ENCODE measurements at regions not wholly inside any gene's neighbourhood (a gene's known extent, or its start where the extent isn't known, plus 50 kb on each side); places are given as distances from the start of the nearest gene placed in this dataset.
A peak's percentile ranks its signal among the peaks of the same experiment; 100 is the strongest.

DNA sequence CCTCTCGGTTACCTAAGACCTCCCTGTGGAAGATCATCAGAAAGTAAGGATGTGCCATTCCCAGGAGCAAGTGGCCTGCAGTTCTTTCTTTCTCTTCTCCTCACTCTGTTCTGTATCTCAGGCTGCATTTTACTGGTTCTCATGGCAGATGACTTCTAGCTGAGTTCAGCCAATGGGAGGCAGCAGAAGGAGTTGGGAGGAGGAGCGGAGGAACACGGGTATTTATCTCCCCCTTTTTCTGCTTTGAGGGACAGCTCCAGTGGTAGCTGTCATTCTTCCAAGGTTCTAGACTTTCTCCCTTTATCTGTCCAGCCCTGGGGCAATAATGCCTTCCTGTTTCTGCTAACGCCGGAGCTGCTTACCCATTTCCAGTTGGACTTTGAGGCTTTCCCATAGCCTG, 339.9 kb downstream of the NR2F2 start:
- DNase-seq (ENCODE audit: low read depth, low spot score), result peak; percentile 13
- in situ Hi-C loops (cut with HindIII; ENCODE audit: low pct_unique_long_range_greater_than_20kb, low sequenced_read_pairs), result no loop called here

DNA sequence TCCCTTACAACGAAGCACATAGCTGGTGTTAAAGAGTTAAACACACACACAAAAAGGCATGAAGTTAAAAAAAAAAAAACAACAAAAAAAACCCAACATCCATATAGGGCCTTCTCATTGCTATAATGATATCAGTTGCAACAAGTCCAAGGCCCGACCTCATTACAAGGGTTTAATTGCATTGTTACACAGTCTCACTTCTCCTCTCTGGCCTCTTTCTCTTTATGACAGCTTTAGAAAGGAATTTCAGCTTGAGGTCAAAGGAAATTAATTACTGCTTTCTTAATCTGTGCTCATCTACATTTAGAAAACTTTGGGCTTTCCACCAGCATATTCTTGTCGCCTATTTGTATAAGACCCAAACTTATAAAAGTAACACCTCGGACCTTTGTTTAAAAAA, 342.1 kb downstream of the NR2F2 start:
- no peak for DNase-seq (ENCODE audit: low read depth, low spot score)
- in situ Hi-C loops (cut with HindIII; ENCODE audit: low pct_unique_long_range_greater_than_20kb, low sequenced_read_pairs), result no loop called here

DNA sequence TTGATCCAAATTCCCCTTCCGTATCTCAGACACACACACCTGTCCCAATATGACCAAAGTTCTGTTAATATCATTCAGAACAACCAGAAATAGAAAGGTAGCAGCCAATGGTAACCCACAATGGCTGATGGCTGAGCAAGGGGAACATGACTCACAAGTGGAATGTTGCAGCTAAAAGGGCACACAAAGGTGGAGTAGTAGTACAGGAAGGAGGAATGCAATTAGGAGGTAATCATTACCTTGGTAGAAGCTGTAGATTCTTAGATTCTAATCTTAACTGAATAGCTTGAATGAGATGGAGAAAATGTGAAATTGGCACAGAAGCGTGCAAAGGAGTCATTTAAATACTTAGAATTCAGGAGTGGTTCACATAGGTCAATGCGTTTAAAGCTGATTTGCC, 347.9 kb downstream of the NR2F2 start:
- no peak for DNase-seq (ENCODE audit: low read depth, low spot score)
- in situ Hi-C loops (cut with HindIII; ENCODE audit: low pct_unique_long_range_greater_than_20kb, low sequenced_read_pairs), result no loop called here

DNA sequence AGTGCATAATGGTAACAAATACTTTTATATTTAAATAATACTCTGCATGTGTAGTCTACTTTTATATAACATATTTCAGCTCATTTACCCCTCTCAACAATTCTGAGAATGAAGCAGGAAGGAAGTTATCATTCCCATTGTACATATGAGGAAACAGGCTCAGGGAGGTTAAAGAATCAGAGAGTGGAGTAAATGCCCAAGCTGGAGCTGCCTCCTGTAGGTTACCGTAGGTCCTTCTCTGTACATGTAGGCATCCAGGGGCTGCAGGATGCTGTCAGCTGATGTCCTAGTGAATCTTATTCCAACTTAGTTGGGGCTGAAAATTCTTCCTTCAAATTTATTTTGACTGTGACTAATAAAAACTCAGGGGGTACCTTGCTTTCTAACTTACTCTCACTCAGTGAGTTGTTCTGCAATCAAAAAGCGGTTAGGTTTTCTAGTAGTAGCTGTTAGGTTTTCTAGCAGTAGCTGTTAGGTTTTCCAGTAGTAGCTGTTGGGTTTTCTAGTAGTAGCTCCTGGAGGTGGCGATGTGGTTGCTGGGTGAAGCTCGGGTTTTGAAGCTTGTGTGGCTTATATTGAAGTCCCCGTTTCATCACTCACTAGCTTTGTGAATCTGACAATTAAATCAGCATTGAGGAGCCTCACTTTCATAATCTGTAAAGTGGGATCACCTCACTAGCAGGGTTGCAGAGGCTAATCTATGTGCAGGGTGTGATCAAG, 357.0 kb downstream of the NR2F2 start:
- DNase-seq (ENCODE audit: low read depth, low spot score), result no peak
- in situ Hi-C loops (cut with HindIII; ENCODE audit: low pct_unique_long_range_greater_than_20kb, low sequenced_read_pairs), result no loop called here

DNA sequence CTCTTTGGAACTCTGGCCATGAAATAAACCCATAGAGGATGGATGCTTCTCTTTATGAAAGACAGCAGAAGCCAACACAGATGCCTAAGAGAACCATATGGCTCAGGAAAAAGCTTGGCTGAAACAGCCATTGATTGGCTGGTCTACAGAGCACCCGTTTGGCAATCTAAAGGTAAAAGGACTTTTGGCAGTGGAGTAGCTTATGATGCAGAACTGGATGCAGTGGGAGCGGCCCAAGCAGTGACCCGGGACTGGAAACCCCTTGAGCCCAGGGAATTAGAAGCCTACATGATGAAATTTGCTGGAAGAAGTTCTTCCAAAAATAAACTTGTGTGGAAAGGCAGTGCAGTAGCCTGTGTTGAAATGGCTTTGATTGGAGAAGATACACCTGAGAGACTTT, 360.2 kb downstream of the NR2F2 start:
- in situ Hi-C loops (cut with HindIII; ENCODE audit: low pct_unique_long_range_greater_than_20kb, low sequenced_read_pairs), result no loop called here
- DNase-seq (ENCODE audit: low read depth, low spot score), result no peak

DNA sequence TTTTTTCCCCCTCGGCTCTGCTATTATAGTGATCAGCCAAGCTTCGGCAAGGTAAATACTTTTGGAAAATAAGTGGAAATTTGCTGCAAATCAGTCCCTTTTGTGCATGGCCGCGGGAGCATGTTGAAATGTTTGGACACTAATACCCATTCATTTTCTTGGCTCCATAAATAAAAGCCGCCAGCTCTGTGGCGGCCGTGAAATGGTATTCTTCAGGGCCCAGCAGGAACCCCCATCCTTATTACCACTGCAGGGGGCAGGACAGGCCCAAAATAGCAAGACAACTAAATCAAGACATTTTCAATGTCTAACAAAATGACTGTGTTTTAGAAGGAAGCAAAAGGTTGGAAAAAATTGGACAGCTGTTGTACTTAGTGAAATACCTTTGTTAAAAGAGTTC, 362.3 kb downstream of the NR2F2 start:
- in situ Hi-C loops (cut with HindIII; ENCODE audit: low pct_unique_long_range_greater_than_20kb, low sequenced_read_pairs), result no loop called here

DNA sequence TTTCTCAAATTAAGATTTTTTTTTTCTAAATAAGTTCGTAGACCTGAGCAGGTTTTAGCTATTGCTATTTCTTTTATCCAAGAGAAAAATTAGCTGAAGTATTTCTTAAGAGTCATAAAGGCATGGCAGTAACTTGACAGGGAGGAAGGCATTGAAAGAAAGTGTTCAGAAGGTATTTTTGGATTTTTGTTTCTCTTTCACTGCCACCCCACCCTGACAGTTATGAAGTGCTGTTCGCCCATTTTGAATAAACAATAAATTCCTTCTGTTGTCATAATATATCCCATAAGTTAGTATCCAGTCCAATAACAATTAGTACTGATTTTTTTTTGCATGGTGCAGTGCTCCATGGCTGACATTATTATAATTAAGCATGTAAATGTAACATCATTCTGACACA, 363.0 kb downstream of the NR2F2 start:
- in situ Hi-C loops (cut with HindIII; ENCODE audit: low pct_unique_long_range_greater_than_20kb, low sequenced_read_pairs), result no loop called here
- no peak for DNase-seq (ENCODE audit: low read depth, low spot score)

More for the DNA sequence above, 362.3 kb downstream of the NR2F2 start:
- DNase-seq (ENCODE audit: low read depth, low spot score), result no peak

DNA sequence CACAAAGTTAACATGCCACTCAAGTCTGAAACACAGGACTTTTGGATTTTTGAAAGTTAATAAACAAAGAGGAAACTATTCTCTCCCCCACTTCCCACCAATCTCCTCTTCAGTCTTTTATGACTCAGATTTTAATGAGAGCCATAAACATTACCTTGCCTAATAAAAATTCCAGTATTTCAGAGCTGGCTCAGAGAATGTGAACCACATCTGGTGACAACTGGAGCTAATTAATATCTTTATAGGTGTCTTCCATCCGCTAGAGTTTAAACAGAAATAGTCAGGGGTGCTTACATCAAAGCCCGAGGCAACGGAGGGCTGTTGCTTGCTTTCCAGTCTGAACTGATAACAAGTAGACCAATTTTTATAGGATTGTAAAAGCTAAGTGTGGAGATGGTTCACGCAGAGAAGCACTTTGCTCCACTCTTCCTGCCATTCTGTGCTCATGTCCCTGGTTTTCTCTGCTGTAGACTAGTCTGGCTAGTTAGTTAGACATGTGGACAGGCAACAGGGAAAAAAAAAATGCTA, 363.6 kb downstream of the NR2F2 start:
- in situ Hi-C loops (cut with HindIII; ENCODE audit: low pct_unique_long_range_greater_than_20kb, low sequenced_read_pairs), result no loop called here
- no peak for DNase-seq (ENCODE audit: low read depth, low spot score)

DNA sequence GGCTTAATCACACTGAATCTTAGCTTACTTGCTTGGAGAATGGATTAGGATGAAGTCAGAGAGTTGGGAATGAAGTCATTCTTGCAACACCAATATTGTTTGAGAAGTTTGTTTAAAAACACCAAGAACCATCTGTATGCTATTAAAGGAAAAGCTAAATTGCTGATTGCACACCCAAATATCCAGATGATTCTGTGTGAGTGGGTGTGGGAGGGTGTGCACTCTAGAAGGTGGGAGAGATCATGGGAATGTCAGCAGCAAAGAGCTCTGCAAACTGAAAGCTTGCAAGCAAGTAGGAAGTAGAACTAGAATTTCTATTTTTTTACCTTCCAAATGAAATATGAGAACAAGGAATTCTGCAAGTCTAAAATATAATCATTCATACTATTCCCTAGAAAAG, 364.9 kb downstream of the NR2F2 start:
- in situ Hi-C loops (cut with HindIII; ENCODE audit: low pct_unique_long_range_greater_than_20kb, low sequenced_read_pairs), result no loop called here
- no peak for DNase-seq (ENCODE audit: low read depth, low spot score)

DNA sequence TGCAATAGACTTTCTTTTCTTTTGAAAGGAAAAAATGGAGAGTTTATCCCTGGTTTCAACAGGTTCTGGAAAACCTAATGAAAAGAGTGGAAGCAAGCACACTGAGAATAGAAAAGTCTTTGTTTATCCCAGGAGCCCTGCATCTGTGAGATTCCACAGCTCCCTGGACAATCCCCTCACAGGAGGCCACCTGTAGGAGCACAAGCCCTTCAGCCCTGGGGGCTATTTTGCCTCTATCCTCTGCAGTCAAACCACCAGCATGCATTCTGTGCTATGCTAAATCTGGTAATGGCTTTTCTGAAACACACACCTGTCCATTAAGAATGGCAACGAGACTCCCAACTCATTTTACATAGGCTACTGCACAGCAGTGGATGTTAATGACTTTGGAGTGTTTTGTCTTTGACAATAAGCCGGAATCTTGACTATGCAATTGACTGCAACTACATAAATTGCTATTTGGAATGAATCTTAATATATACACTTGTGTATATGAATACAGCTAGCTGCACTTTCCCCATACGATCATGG, 369.4 kb downstream of the NR2F2 start:
- no peak for DNase-seq (ENCODE audit: low read depth, low spot score)
- in situ Hi-C loops (cut with HindIII; ENCODE audit: low pct_unique_long_range_greater_than_20kb, low sequenced_read_pairs), result no loop called here

DNA sequence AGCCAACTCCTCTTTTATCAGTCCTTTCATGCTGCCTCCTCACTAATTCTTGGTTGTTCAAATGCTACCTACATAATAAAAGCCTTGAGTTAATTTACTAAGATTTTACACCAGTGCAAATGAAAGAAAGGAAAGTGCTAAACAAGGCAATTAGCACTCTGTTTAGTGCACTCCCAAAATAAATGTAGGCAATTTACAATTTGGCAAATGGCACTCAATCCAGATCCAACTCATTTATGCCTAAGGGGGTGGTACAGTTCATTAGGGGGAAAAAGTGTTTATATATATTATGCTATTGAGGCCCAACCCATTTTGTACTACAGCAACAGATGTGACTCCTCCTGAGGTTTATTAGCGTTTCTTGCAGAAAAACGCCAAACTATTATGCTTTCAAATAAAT, 370.1 kb downstream of the NR2F2 start:
- in situ Hi-C loops (cut with HindIII; ENCODE audit: low pct_unique_long_range_greater_than_20kb, low sequenced_read_pairs), result no loop called here
- no peak for DNase-seq (ENCODE audit: low read depth, low spot score)

DNA sequence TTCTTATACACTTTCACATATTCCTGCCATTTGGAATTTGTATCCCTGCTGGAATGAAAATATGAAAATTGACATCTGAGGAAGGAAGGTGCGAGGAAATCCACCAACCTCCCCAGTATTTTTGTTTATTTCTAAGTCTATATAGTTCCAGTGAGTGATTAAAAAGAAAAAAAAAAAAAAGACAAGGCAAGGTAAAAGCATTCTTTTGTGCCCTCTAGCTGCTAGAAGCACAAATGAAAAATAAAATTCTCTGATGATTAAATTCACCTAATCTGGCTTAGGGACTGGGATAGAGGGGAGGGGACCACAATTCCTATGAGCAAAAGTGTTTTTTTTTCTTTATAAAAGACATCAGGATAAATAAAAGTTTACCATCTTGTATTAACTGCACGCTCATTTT, 370.9 kb downstream of the NR2F2 start:
- DNase-seq (ENCODE audit: low read depth, low spot score), result no peak
- in situ Hi-C loops (cut with HindIII; ENCODE audit: low pct_unique_long_range_greater_than_20kb, low sequenced_read_pairs), result no loop called here

DNA sequence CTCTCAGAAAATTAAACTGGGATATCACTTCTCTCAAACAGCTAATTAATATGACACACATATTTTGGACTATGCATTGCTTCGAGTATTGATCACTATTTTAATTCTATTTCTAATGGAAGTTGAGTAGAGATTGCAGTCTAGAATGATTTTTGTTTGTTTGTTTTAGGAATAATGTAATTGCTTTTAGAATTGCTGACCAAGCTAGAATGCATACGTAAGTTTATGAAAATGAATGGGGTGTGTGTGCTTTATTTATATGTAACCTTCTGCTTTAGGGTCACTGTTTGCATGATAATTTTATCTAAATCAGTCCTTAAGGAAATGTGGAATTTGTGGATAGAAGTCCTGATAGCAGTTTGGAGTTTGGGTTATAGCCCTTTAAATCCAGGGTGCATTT, 371.4 kb downstream of the NR2F2 start:
- in situ Hi-C loops (cut with HindIII; ENCODE audit: low pct_unique_long_range_greater_than_20kb, low sequenced_read_pairs), result no loop called here
- no peak for DNase-seq (ENCODE audit: low read depth, low spot score)

DNA sequence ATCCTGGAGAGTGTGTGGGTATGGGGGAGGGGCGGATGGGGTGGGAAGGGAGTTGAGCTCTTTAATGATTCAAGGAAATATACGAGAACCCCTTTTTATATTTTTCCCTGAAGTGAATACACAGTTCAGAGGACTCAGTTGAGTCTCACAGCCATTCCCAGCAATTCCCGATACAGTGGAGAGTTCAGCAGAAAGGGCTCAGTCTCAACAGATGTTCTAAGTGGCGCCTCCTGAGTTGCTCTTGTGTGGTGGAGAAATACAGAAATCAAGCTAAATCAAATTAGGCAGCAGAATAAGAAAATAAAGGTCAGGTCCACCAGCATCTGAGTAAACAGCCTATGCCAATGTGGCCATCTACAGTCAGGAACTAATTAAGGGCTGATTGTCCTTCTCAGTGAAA, 372.1 kb downstream of the NR2F2 start:
- in situ Hi-C loops (cut with HindIII; ENCODE audit: low pct_unique_long_range_greater_than_20kb, low sequenced_read_pairs), result no loop called here

DNA sequence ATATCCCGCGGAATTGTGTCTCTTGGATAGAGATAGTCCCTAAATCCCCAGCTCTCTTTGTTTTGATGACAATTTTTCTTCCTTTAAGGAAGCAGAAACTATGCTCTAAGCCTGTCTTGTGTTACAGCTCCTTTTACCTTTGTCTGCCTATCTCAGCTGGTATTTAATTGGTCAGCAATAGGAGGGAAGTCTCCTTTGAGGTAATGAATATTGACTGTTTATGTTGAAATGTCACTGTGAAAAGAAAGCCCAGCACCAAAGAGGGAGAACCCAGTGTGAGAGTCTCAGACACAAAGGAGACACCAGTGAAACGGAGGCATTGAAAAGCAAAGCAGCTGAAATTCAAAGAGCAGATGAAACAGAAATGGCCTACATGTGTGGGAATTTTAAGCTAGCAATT, 372.6 kb downstream of the NR2F2 start:
- in situ Hi-C loops (cut with HindIII; ENCODE audit: low pct_unique_long_range_greater_than_20kb, low sequenced_read_pairs), result no loop called here
- no peak for DNase-seq (ENCODE audit: low read depth, low spot score)

More for the DNA sequence above, 372.1 kb downstream of the NR2F2 start:
- no peak for DNase-seq (ENCODE audit: low read depth, low spot score)

DNA sequence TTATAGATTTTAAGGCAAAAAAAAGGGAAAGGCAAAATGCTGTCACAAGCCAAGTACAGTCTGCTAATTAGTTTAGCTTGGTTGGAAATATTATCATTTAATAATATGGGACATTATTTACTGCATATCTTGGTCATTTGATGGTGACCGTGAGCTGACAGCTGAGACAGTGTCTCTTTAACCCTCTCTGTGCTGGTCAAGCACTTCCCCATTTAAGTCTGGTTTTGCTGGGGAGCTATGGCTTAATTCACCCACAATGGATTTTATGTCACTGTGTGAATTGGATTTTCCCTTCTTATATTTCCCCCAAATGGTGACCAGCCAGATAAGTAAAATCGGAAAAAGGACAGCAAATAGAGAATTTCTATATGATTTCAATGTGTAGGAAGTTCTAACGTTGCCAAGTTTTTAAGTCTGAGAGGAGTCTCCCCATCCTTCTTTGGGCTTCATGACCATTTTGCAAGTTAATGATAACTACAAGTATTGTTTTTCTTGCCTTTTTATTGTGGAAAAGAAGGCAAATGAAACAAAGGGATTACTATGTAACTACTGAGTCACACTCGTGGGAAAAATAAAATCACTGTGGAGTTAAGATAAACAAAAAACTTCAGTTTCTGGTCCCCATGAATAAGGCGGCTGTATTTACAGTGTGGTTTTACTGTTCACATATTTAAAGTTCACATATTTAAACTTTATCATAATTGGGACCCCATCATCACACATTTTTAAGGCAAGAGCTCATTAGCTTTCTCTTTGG, 373.5 kb downstream of the NR2F2 start:
- DNase-seq (ENCODE audit: low read depth, low spot score), result peak; percentile 8
- in situ Hi-C loops (cut with HindIII; ENCODE audit: low pct_unique_long_range_greater_than_20kb, low sequenced_read_pairs), result no loop called here

DNA sequence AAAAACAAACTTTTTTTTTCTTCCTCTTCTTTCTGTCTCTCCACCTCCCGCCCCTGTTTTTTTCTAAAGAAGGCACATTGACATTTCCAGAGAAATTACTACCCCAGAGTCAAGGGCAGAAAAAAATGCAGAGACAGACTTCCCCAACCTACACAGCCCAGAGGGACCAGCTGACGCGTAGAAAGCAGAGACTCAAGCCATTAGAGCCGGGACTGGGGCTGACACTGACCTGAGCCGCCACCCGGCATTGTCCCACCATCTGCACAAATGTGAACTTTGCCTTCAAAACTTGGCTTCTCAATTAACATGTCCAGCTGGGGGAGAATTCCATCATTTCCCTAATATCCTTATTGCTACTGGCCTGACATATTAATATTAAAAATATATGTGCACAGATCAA, 385.6 kb downstream of the NR2F2 start:
- in situ Hi-C loops (cut with HindIII; ENCODE audit: low pct_unique_long_range_greater_than_20kb, low sequenced_read_pairs), result no loop called here
- no peak for DNase-seq (ENCODE audit: low read depth, low spot score)

DNA sequence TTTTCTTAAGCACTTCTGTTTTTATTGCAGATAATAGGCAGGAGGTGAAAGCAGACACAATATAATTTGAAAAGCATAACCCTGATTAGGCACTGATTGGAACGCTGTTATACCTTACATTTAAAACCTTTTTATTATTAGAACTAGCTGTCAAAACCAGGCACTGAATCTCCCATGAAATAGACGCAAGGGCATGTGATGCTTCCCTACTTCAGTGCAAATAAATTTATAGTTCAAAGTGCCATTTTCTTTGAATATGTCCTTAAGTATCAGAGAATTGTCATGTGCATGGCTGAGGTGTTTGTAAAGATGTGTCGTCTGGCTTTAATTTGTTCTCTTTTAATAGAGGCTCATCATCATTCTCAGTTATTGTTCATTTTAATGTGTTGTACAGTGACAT, 386.0 kb downstream of the NR2F2 start:
- in situ Hi-C loops (cut with HindIII; ENCODE audit: low pct_unique_long_range_greater_than_20kb, low sequenced_read_pairs), result no loop called here
- DNase-seq (ENCODE audit: low read depth, low spot score), result no peak

DNA sequence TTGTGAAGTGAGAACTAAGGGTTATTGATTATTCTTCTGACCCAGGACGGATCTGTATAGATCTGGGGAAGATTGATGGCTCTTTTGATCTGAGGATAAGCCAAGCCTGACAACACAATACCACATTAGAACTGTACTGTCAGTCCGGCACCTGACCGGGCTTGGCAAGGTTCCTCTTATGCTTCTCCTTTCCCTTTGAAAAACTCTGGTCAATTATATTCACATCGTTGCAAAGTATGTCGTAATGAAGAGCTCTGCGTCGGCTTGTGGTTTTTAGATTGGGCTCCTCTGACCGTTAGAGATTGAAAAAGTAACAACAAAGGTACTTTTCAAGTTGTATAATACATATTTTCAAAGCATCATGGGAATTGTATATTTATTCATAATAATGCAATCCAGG, 389.8 kb downstream of the NR2F2 start:
- in situ Hi-C loops (cut with HindIII; ENCODE audit: low pct_unique_long_range_greater_than_20kb, low sequenced_read_pairs), result no loop called here

More for the DNA sequence above, 389.8 kb downstream of the NR2F2 start:
- DNase-seq (ENCODE audit: low read depth, low spot score), result no peak

Measured in SK-MEL-5 (cell line).